Astrocyte (in vitro differentiated cells and primary cell): ENCODE measurements at regions not wholly inside any gene's neighbourhood (a gene's known extent, or its start where the extent isn't known, plus 50 kb on each side); places are given as distances from the start of the nearest gene placed in this dataset.

Experiments used
- DNase-seq: peaks from one replicate; pipeline ENCODE4 v3.0.0-alpha.2; 2010; ENCODE audit warnings: low read depth
- FAIRE-seq: peaks from 2 replicates; lab custom pipeline; 2011; peaks lifted over from hg19 to GRCh38; lab: Jason Lieb, UNC
- H2AFZ ChIP-seq: 2 replicates; pipeline ENCODE4 v1.6.0; 2012; ENCODE audit warnings: low read depth, low read length, inconsistent platforms
- H3K27ac ChIP-seq: 2 replicates; pipeline ENCODE4 v1.5.1; 2011; ENCODE audit warnings: low read depth, low read length, inconsistent platforms
- H3K27me3 ChIP-seq: 2 replicates; pipeline ENCODE4 v1.6.0; 2011; ENCODE audit warnings: low read length, inconsistent platforms; ENCODE audit not compliant: insufficient read depth
- H3K36me3 ChIP-seq: 2 replicates; pipeline ENCODE4 v1.5.1; 2011; ENCODE audit warnings: low read length, inconsistent platforms; ENCODE audit not compliant: insufficient read depth
- H3K4me1 ChIP-seq: 2 replicates; pipeline ENCODE4 v1.5.1; 2011; ENCODE audit warnings: low read length, inconsistent platforms; ENCODE audit not compliant: insufficient read depth
- H3K4me2 ChIP-seq: 2 replicates; pipeline ENCODE4 v1.6.0; 2012; ENCODE audit warnings: low read length, inconsistent platforms
- H3K4me3 ChIP-seq: 2 replicates; pipeline ENCODE4 v1.5.1; 2011; ENCODE audit warnings: low read depth, mild to moderate bottlenecking, low read length, inconsistent platforms; ENCODE audit not compliant: insufficient read depth
- H3K79me2 ChIP-seq: 2 replicates; pipeline ENCODE4 v1.6.0; 2012; ENCODE audit warnings: mild to moderate bottlenecking, low read length, inconsistent platforms; ENCODE audit not compliant: insufficient read depth
- H3K9ac ChIP-seq: 2 replicates; pipeline ENCODE4 v1.6.0; 2012; ENCODE audit warnings: mild to moderate bottlenecking, low read length, inconsistent platforms
- H3K9me3 ChIP-seq: 2 replicates; pipeline ENCODE4 v1.5.1; 2012; ENCODE audit warnings: low read depth, mild to moderate bottlenecking, low read length, inconsistent platforms; ENCODE audit not compliant: insufficient read depth
- H4K20me1 ChIP-seq: 2 replicates; pipeline ENCODE4 v1.6.0; 2012; ENCODE audit warnings: low read length, inconsistent platforms; ENCODE audit not compliant: insufficient read depth
- H3K27ac Mint-ChIP-seq: one replicate; pipeline ENCODE4 v1.8.0; 2021; ENCODE audit warnings: mild to moderate bottlenecking, mixed read lengths; ENCODE audit not compliant: unreplicated experiment
- H3K27me3 Mint-ChIP-seq: one replicate; pipeline ENCODE4 v1.8.0; 2021; ENCODE audit warnings: low read depth, mixed read lengths; ENCODE audit not compliant: unreplicated experiment
- H3K36me3 Mint-ChIP-seq: one replicate; pipeline ENCODE4 v1.8.0; 2021; ENCODE audit warnings: low read depth, mixed read lengths; ENCODE audit not compliant: unreplicated experiment
- H3K4me1 Mint-ChIP-seq: one replicate; pipeline ENCODE4 v1.8.0; 2021; ENCODE audit warnings: low read depth, mixed read lengths; ENCODE audit not compliant: unreplicated experiment
- H3K4me3 Mint-ChIP-seq: one replicate; pipeline ENCODE4 v1.8.0; 2021; ENCODE audit warnings: mild to moderate bottlenecking, moderate library complexity, mixed read lengths; ENCODE audit not compliant: unreplicated experiment
- H3K9me3 Mint-ChIP-seq: one replicate; pipeline ENCODE4 v1.8.0; 2021; ENCODE audit warnings: mild to moderate bottlenecking, mixed read lengths; ENCODE audit not compliant: unreplicated experiment
- EZH2 ChIP-seq: IDR thresholded peaks from 2 replicates; pipeline ENCODE4 v1.6.1; 2012; ENCODE audit warnings: mild to moderate bottlenecking, low read length, inconsistent platforms; ENCODE audit not compliant: insufficient read depth
- TF ChIP-seq, protein P1 (sequence below): IDR thresholded peaks from 2 replicates; pipeline ENCODE4 v1.5.1; 2011; ENCODE audit warnings: low read depth, mild to moderate bottlenecking, inconsistent platforms, low read length, moderate library complexity; ENCODE audit not compliant: insufficient read depth

DNA sequence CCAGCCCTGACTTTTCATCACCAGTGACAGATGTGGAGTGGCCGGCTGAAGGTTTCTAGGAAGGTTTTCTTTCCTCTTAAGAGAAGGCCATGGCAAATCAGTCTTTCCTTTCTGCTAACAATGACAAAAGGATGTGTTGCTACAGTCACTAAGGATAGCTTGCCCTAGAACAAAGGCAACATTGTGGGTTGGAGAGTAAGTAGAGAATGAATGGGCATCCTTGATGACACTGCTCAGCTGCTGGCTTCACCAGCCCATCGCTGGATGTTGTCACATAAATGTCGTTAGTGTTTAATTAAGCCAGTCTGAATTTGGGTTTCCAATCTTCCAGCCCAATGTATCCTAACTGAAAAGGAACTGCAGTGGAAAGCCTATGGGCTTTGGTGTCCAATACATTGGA lies 168.4 kb downstream of the ZIC5 start:
- H3K27me3 ChIP-seq = no peaks in the 10 kb centered on the region
- no peaks in the 10 kb centered on the region for H3K9me3 ChIP-seq
- no peak overlapping the region for H2AFZ ChIP-seq
- H3K27ac ChIP-seq = no peak overlapping the region
- H3K9ac ChIP-seq = no peak overlapping the region
- no peaks in the 10 kb centered on the region for H3K36me3 ChIP-seq
- no peak overlapping the region for H3K4me3 ChIP-seq
- no peaks in the 10 kb centered on the region for H3K36me3 Mint-ChIP-seq
- H4K20me1 ChIP-seq = no peaks in the 10 kb centered on the region
- peaks cover 14% of the 10 kb centered on the region for H3K4me1 Mint-ChIP-seq
- no peak overlapping the region for H3K27ac Mint-ChIP-seq
- FAIRE-seq (no peak), DNase-seq (no peak)
- H3K4me1 ChIP-seq = no peaks in the 10 kb centered on the region
- peaks cover 2% of the 10 kb centered on the region for H3K9me3 Mint-ChIP-seq
- TF ChIP-seq, protein P1, sequence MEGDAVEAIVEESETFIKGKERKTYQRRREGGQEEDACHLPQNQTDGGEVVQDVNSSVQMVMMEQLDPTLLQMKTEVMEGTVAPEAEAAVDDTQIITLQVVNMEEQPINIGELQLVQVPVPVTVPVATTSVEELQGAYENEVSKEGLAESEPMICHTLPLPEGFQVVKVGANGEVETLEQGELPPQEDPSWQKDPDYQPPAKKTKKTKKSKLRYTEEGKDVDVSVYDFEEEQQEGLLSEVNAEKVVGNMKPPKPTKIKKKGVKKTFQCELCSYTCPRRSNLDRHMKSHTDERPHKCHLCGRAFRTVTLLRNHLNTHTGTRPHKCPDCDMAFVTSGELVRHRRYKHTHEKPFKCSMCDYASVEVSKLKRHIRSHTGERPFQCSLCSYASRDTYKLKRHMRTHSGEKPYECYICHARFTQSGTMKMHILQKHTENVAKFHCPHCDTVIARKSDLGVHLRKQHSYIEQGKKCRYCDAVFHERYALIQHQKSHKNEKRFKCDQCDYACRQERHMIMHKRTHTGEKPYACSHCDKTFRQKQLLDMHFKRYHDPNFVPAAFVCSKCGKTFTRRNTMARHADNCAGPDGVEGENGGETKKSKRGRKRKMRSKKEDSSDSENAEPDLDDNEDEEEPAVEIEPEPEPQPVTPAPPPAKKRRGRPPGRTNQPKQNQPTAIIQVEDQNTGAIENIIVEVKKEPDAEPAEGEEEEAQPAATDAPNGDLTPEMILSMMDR = no peak
- no peak for TF ChIP-seq EZH2
- H3K79me2 ChIP-seq = no peaks in the 10 kb centered on the region
- H3K4me3 Mint-ChIP-seq = no peak overlapping the region
- no peak overlapping the region for H3K4me2 ChIP-seq
- H3K27me3 Mint-ChIP-seq = peaks cover 4% of the 10 kb centered on the region

DNA sequence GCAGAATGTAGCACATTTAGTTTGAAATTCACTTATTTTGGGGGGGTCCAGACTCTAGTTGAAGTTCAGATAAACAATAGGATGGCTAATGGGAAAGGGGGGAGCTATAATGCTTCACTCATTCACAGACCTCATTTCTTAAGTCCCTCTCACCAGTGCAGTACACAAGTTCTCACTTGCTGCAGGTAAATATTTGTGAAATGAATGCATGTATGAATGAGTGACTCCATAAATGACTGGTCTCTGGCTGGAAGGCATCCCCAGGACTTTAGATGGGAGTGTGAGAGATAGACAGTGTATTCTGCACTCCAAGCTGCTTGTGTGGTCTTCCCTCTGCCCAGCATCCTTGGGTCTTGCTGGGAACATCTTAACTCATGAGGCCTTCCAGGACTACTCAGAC lies 169.2 kb downstream of the ZIC5 start:
- Mint-ChIP-seq H3K4me1 (peaks cover 15% of the 10 kb centered on the region), H3K9me3 (no peaks in the 10 kb centered on the region), H3K36me3 (no peaks in the 10 kb centered on the region), H3K27ac (no peak overlapping the region), H3K4me3 (no peak overlapping the region), H3K27me3 (peaks cover 4% of the 10 kb centered on the region)
- Histone ChIP-seq H3K4me1 (no peaks in the 10 kb centered on the region), H2AFZ (no peak overlapping the region), H3K27me3 (no peaks in the 10 kb centered on the region), H3K4me3 (no peak overlapping the region), H3K4me2 (no peak overlapping the region), H3K36me3 (no peaks in the 10 kb centered on the region), H4K20me1 (no peaks in the 10 kb centered on the region), H3K27ac (no peak overlapping the region), H3K79me2 (no peaks in the 10 kb centered on the region), H3K9ac (no peak overlapping the region), H3K9me3 (no peaks in the 10 kb centered on the region)
- FAIRE-seq (no peak), DNase-seq (no peak)
- no peak for TF ChIP-seq EZH2
- TF ChIP-seq, protein P1 = no peak

DNA sequence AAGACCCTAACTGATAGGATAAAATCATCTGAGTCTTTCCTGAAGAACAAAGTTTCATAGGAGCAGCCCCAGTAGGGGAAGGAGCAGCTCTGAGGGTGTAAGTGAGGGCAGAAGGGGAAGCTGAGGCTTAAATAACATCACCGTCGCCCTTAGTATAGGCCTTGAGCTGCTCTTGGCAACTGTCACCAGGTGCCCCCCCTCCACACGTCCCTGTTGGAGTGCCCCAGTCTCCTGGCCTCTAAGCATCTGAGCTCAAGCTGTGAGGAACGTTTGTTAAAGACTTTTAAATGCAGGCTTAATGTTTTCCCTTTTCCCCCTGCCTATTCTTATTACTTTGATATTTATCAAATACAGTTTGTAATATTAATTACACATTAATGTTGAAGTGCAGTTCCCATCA lies 170.6 kb downstream of the ZIC5 start:
- FAIRE-seq = no peak
- no peaks in the 10 kb centered on the region for H3K4me1 ChIP-seq

More for the DNA sequence above, 170.6 kb downstream of the ZIC5 start:
- H3K4me2 ChIP-seq = no peak overlapping the region
- H3K4me3 ChIP-seq = no peak overlapping the region
- no peaks in the 10 kb centered on the region for H3K27me3 ChIP-seq
- no peaks in the 10 kb centered on the region for H3K79me2 ChIP-seq
- Mint-ChIP-seq H3K9me3 (no peaks in the 10 kb centered on the region), H3K36me3 (no peaks in the 10 kb centered on the region), H3K27ac (no peak overlapping the region), H3K27me3 (peaks cover 4% of the 10 kb centered on the region), H3K4me1 (peaks cover 5% of the 10 kb centered on the region), H3K4me3 (no peak overlapping the region)
- H3K9me3 ChIP-seq = no peaks in the 10 kb centered on the region
- H3K9ac ChIP-seq = no peak overlapping the region
- H3K36me3 ChIP-seq = no peaks in the 10 kb centered on the region
- no peaks in the 10 kb centered on the region for H4K20me1 ChIP-seq
- H2AFZ ChIP-seq = no peak overlapping the region
- no peak overlapping the region for H3K27ac ChIP-seq
- no peak for DNase-seq
- TF ChIP-seq, protein P1 = no peak
